K562 (cell line): ENCODE measurements at regions not wholly inside any gene's neighbourhood (a gene's known extent, or its start where the extent isn't known, plus 50 kb on each side); places are given as distances from the start of the nearest gene placed in this dataset.

ENCODE experiments used
- ATAC-seq: fragments of 200-7000 bp; cut with Tn5 transposase; 3 replicates; pipeline ENCODE4 v1.9.1; 2020; ENCODE audit warnings: moderate library complexity
- BruUV-seq: library from RNA; stranded (reverse); fragments of 400-500 nt; replicated peaks from 2 replicates; lab custom pipeline; 2021; lab: Mats Ljungman, UMichigan
- CTCF ChIA-PET: fragments of 300-600 bp; formaldehyde crosslinking; extraction: SDS; loops from one replicate; lab custom pipeline; 2021; ENCODE audit warnings: low intra/inter-chr PET ratio; lab: Yijun Ruan, JAX
- POLR2A ChIA-PET: fragments of 300-600, 350-650 bp; sonication (Branson Sonifier 250); formaldehyde crosslinking; extraction: SDS; loops from one replicate; lab custom pipeline; 2021; ENCODE audit warnings: antibody characterized with exemption, inconsistent platforms; lab: Yijun Ruan, JAX
- DNase-seq, 4 experiments: peaks; one replicate each; pipeline versions ENCODE4 v3.0.0 to v3.0.0-alpha.2; 2011 to 2018; ENCODE audit warnings: low spot score in 3 of 4, mixed read lengths in 3 of 4; ENCODE audit errors: extremely low read depth in 1 of 4
- FAIRE-seq: peaks from 2 replicates; lab custom pipeline; 2011; peaks lifted over from hg19 to GRCh38; lab: Jason Lieb, UNC
- H2AFZ ChIP-seq: 2 replicates; pipeline ENCODE4 v1.6.0; 2011; ENCODE audit warnings: low read depth, low read length, control low read depth, inconsistent platforms
- H3K27ac ChIP-seq: fragments of 200-600 bp; 3 replicates; pipeline ENCODE4 v1.8.0; 2011; ENCODE audit warnings: low read depth, mild to moderate bottlenecking, control low read depth, inconsistent platforms, low read length, moderate library complexity, mixed read lengths; ENCODE audit errors: extremely low read depth
- H3K27me3 ChIP-seq, 2 experiments: fragments of 300-600 bp in 1 of 2; 2 replicates in 1 of 2; 3 replicates in 1 of 2; pipeline versions ENCODE4 v1.6.0 to v1.8.0; 2011; ENCODE audit warnings: inconsistent platforms in 2 of 2, low read length in 2 of 2, mild to moderate bottlenecking in 1 of 2, mixed read lengths in 1 of 2, moderate library complexity in 1 of 2; ENCODE audit not compliant: control insufficient read depth in 2 of 2, insufficient read depth in 2 of 2
- H3K36me3 ChIP-seq: fragments of 300-600 bp; 3 replicates; pipeline ENCODE4 v1.8.0; 2011; ENCODE audit warnings: mild to moderate bottlenecking, low read length, inconsistent platforms; ENCODE audit not compliant: control insufficient read depth, insufficient read depth
- H3K4me1 ChIP-seq, 2 experiments: fragments of 200-600 bp in 1 of 2; replicated peaks in 1 of 2; 2 replicates in 1 of 2; 3 replicates in 1 of 2; pipeline versions ENCODE4 v1.5.1 to v1.8.0; 2011; ENCODE audit warnings: inconsistent platforms in 2 of 2, low read length in 2 of 2, mild to moderate bottlenecking in 1 of 2, mixed read lengths in 1 of 2, moderate library complexity in 1 of 2; ENCODE audit not compliant: control insufficient read depth in 2 of 2, insufficient read depth in 2 of 2
- H3K4me2 ChIP-seq: 2 replicates; pipeline ENCODE4 v1.6.1; 2011; ENCODE audit warnings: low read length, control low read depth, inconsistent platforms, mixed read lengths; ENCODE audit not compliant: insufficient read depth
- H3K4me3 ChIP-seq: fragments of 200-600 bp; sonication (generic), shearing (Covaris generic); 2 replicates; pipeline ENCODE4 v1.5.1; 2016; ENCODE audit warnings: control low read depth, inconsistent platforms
- H3K79me2 ChIP-seq: fragments of 200-600 bp; 3 replicates; pipeline ENCODE4 v1.8.0; 2011; ENCODE audit warnings: low read length, inconsistent platforms; ENCODE audit not compliant: control insufficient read depth, insufficient read depth
- H3K9ac ChIP-seq, 2 experiments: 2 replicates each; pipeline versions ENCODE4 v1.6.0 to v1.6.1; 2011; ENCODE audit warnings: low read depth in 2 of 2, low read length in 2 of 2, control low read depth in 1 of 2, inconsistent platforms in 1 of 2, mild to moderate bottlenecking in 1 of 2, mixed read lengths in 1 of 2; ENCODE audit not compliant: insufficient read depth in 1 of 2
- H3K9me1 ChIP-seq: one replicate; pipeline ENCODE4 v1.6.0; 2011; ENCODE audit warnings: inconsistent platforms, mild to moderate bottlenecking, low read length, moderate library complexity; ENCODE audit not compliant: control insufficient read depth, insufficient read depth
- H3K9me3 ChIP-seq: replicated peaks from 2 replicates; pipeline ENCODE4 v1.5.1; 2011; ENCODE audit warnings: low read depth, low read length, inconsistent platforms; ENCODE audit not compliant: control insufficient read depth, insufficient read depth
- H4K20me1 ChIP-seq: replicated peaks from 2 replicates; pipeline ENCODE4 v1.6.1; 2011; ENCODE audit warnings: low read length, inconsistent platforms, mixed read lengths; ENCODE audit not compliant: control insufficient read depth, insufficient read depth
- CHD4 ChIP-seq: fragments of 200-600 bp; sonication (generic); IDR thresholded peaks from 3 replicates; pipeline ENCODE4 v1.6.1; 2012; ENCODE audit warnings: low read depth, mild to moderate bottlenecking, mixed read lengths, low read length, inconsistent platforms; ENCODE audit not compliant: insufficient read depth, insufficient replicate concordance, poor library complexity, severe bottlenecking
- ERF ChIP-seq: fragments of 450-650 bp; formaldehyde crosslinking; IDR thresholded peaks from 2 replicates; pipeline ENCODE4 v1.4.0; 2020; ENCODE audit warnings: mild to moderate bottlenecking, mixed read lengths
- JUND ChIP-seq, 2 experiments: IDR thresholded peaks; 2 replicates in 1 of 2; 3 replicates in 1 of 2; pipeline ENCODE4 v1.6.1; 2011; ENCODE audit warnings: borderline replicate concordance in 2 of 2, low read depth in 2 of 2, low read length in 2 of 2, improper control_type of control experiment in 1 of 2, missing biosample characterization in 1 of 2, missing genetic modification characterization in 1 of 2, missing genetic modification reagents in 1 of 2
- LEF1 ChIP-seq: fragments of 450-650 bp; IDR thresholded peaks from 2 replicates; pipeline ENCODE4 v1.6.1; 2016; ENCODE audit warnings: mild to moderate bottlenecking
- RREB1 ChIP-seq: fragments of 250-450 bp; sonication (Bioruptor Pico); IDR thresholded peaks from 2 replicates; pipeline ENCODE4 v1.4.0; 2020
- ZBTB17 ChIP-seq: fragments of 450-650 bp; formaldehyde crosslinking; IDR thresholded peaks from 2 replicates; pipeline ENCODE4 v1.4.0; 2020; ENCODE audit warnings: mild to moderate bottlenecking
- ZKSCAN1 ChIP-seq: fragments of 150-350 bp; IDR thresholded peaks from 2 replicates; pipeline ENCODE4 v1.6.1; 2016; ENCODE audit warnings: low read depth, low read length
- ZNF77 ChIP-seq: fragments of 250-450 bp; sonication (Bioruptor Pico); IDR thresholded peaks from 2 replicates; pipeline ENCODE4 v1.5.0; 2020
- WGBS: fragments of 100-300 bp; shearing (Covaris generic); methylation state at CpG from one replicate; pipeline ENCODE4 v1.1.6; 2016; ENCODE audit warnings: low coverage, mixed read lengths; ENCODE audit not compliant: insufficient coverage; ENCODE audit errors: missing lambda C conversion rate; 5-methylcytosine and 5-hydroxymethylcytosine counted together
- in situ Hi-C: fragments of 300-500 bp; cut with MboI; formaldehyde crosslinking; loops from 4 replicates; pipeline ENCODE4 v1.15.0; 2018; ENCODE audit warnings: inconsistent platforms, mixed read lengths
- intact Hi-C: fragments of 100-400 bp; cut with micrococcal nuclease; formaldehyde crosslinking; loops from 2 replicates; pipeline ENCODE4 v1.14.2; 2022
- TF ChIP-seq, protein P1 (sequence below), 2 experiments: fragments of 450-650 bp; formaldehyde crosslinking in 1 of 2; IDR thresholded peaks; 2 replicates each; pipeline versions ENCODE4 v1.4.0 to v1.6.1; 2014 to 2020; ENCODE audit warnings: mild to moderate bottlenecking in 2 of 2, borderline replicate concordance in 1 of 2, low read depth in 1 of 2

- no peak for DNase-seq
- ATAC-seq, result no peak
- H3K27ac ChIP-seq, result no peak overlapping the region
- BruUV-seq, result no TSS peak
- H3K27me3 ChIP-seq, result no peaks in the 10 kb centered on the region
- no peak overlapping the region for H3K4me2 ChIP-seq
- 0% methylated on average over 3 of the region's 4 CpGs for WGBS
- ChIA-PET POLR2A (no interaction called here), CTCF (no interaction called here)
- H3K4me1 ChIP-seq, result no peaks in the 10 kb centered on the region
- no peaks in the 10 kb centered on the region for H3K9me1 ChIP-seq
- intact Hi-C loops, result no loop called here
- H3K9ac ChIP-seq, result no peak overlapping the region
- no peak overlapping the region for H2AFZ ChIP-seq
- no peaks in the 10 kb centered on the region for H3K79me2 ChIP-seq
- H3K36me3 ChIP-seq, result no peaks in the 10 kb centered on the region
- H3K4me3 ChIP-seq, result no peak overlapping the region
- FAIRE-seq, result no peak
- in situ Hi-C loops, result no loop called here
- H4K20me1 ChIP-seq, result no peaks in the 10 kb centered on the region
- no peaks in the 10 kb centered on the region for H3K9me3 ChIP-seq
- TF ChIP-seq ZKSCAN1 (no peak), JUND (IDR thresholded peaks at IDR 0.05; ENCODE audit: borderline replicate concordance, low read depth, low read length) (no peak), JUND (tag; IDR thresholded peaks at IDR 0.05; ENCODE audit: borderline replicate concordance, low read depth, low read length) (no peak), LEF1 (no peak), ERF (CRISPR knock-in tag) (no peak), ZBTB17 (CRISPR knock-in tag) (no peak), ZNF77 (CRISPR knock-in tag) (no peak), RREB1 (no peak), CHD4 (no peak)
- TF ChIP-seq, protein P1, sequence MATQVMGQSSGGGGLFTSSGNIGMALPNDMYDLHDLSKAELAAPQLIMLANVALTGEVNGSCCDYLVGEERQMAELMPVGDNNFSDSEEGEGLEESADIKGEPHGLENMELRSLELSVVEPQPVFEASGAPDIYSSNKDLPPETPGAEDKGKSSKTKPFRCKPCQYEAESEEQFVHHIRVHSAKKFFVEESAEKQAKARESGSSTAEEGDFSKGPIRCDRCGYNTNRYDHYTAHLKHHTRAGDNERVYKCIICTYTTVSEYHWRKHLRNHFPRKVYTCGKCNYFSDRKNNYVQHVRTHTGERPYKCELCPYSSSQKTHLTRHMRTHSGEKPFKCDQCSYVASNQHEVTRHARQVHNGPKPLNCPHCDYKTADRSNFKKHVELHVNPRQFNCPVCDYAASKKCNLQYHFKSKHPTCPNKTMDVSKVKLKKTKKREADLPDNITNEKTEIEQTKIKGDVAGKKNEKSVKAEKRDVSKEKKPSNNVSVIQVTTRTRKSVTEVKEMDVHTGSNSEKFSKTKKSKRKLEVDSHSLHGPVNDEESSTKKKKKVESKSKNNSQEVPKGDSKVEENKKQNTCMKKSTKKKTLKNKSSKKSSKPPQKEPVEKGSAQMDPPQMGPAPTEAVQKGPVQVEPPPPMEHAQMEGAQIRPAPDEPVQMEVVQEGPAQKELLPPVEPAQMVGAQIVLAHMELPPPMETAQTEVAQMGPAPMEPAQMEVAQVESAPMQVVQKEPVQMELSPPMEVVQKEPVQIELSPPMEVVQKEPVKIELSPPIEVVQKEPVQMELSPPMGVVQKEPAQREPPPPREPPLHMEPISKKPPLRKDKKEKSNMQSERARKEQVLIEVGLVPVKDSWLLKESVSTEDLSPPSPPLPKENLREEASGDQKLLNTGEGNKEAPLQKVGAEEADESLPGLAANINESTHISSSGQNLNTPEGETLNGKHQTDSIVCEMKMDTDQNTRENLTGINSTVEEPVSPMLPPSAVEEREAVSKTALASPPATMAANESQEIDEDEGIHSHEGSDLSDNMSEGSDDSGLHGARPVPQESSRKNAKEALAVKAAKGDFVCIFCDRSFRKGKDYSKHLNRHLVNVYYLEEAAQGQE (IDR thresholded peaks at IDR 0.05; ENCODE audit: borderline replicate concordance), result no peak
- TF ChIP-seq, protein P1 (CRISPR knock-in tag; IDR thresholded peaks at IDR 0.05; ENCODE audit: low read depth), result no peak
These were observed 289.7 kb downstream of the SLITRK6 start for GRCh38 chr13:85509512-85509911.
